LNCaP clone FGC (cell line): ENCODE measurements at regions not wholly inside any gene's neighbourhood (a gene's known extent, or its start where the extent isn't known, plus 50 kb on each side); places are given as distances from the start of the nearest gene placed in this dataset.
"Not testable (repeated sequence)": the region's sequence is repeated elsewhere in the genome, so short reads cannot be mapped to it uniquely, and the experiment has no call there.

Source experiments
- DNase-seq: peaks from one replicate; pipeline ENCODE4 v3.0.0-alpha.2; 2011; ENCODE audit warnings: low read depth
- H3K4me3 ChIP-seq: 2 replicates; pipeline ENCODE4 v1.5.1; 2011; ENCODE audit warnings: mild to moderate bottlenecking, low read depth, low read length, control low read depth
- CTCF ChIP-seq: IDR thresholded peaks from 2 replicates; pipeline ENCODE4 v1.5.1; 2012; ENCODE audit warnings: mild to moderate bottlenecking; ENCODE audit not compliant: control insufficient read depth, insufficient read depth; ENCODE audit errors: extremely low read depth

- TF ChIP-seq CTCF = no peak
- H3K4me3 ChIP-seq = no peak overlapping the region
- no peak for DNase-seq
Measured at GRCh38 chr3:145471976-145472375, 689.0 kb downstream of the PLOD2 start.

- not testable (repeated sequence) for DNase-seq, H3K4me3 ChIP-seq
Measured at GRCh38 chr3:145482735-145483134, 678.2 kb downstream of the PLOD2 start.

GRCh38 chr3:145483992-145484391, 677.0 kb downstream of the PLOD2 start:
- no peak for TF ChIP-seq CTCF
- DNase-seq = no peak
- H3K4me3 ChIP-seq = no peak overlapping the region

- TF ChIP-seq CTCF = no peak
- DNase-seq = no peak
- no peak overlapping the region for H3K4me3 ChIP-seq
Measured at GRCh38 chr3:145489011-145489410, 672.0 kb downstream of the PLOD2 start.

GRCh38 chr3:145490088-145491048, 670.6 kb downstream of the PLOD2 start:
- TF ChIP-seq CTCF = no peak
- no peak overlapping the region for H3K4me3 ChIP-seq
- no peak for DNase-seq

- no peak for TF ChIP-seq CTCF
- no peak overlapping the region for H3K4me3 ChIP-seq
- DNase-seq = no peak
Measured at GRCh38 chr3:145492456-145492855, 668.5 kb downstream of the PLOD2 start.

- H3K4me3 ChIP-seq, DNase-seq: not testable (repeated sequence)
Measured at GRCh38 chr3:145517416-145517815, 643.6 kb downstream of the PLOD2 start.

- no peak overlapping the region for H3K4me3 ChIP-seq
- DNase-seq = no peak
- TF ChIP-seq CTCF = no peak
Measured at GRCh38 chr3:145518639-145519038, 642.3 kb downstream of the PLOD2 start.
